Kidney (tissue), 13 donors: ENCODE measurements at regions not wholly inside any gene's neighbourhood (a gene's known extent, or its start where the extent isn't known, plus 50 kb on each side); places are given as distances from the start of the nearest gene placed in this dataset.
"Not testable (repeated sequence)": the region's sequence is repeated elsewhere in the genome, so short reads cannot be mapped to it uniquely, and the experiment has no call there.

Experiments
- DNase-seq, 5 donors: peaks; one replicate each; pipeline ENCODE4 v3.0.0-alpha.2; 2013 to 2020
- FAIRE-seq: peaks from 2 replicates; lab custom pipeline; 2012; peaks lifted over from hg19 to GRCh38; lab: Jason Lieb, UNC
- H3K27ac ChIP-seq, 2 donors: one replicate each; pipeline ENCODE4 v1.7.0; 2013; ENCODE audit warnings: low read depth in 2 of 2, low read length in 2 of 2, inconsistent platforms in 1 of 2
- H3K27me3 ChIP-seq: one replicate; pipeline ENCODE4 v1.7.1; 2013; ENCODE audit warnings: low read length, inconsistent platforms; ENCODE audit not compliant: control insufficient read depth, insufficient read depth
- H3K36me3 ChIP-seq, 3 donors: one replicate each; pipeline versions ENCODE4 v1.7.0 to v1.7.1; 2013; ENCODE audit warnings: low read length in 3 of 3, control low read depth in 1 of 3, inconsistent platforms in 1 of 3; ENCODE audit not compliant: insufficient read depth in 3 of 3, control insufficient read depth in 2 of 3
- H3K4me1 ChIP-seq, 3 donors: one replicate each; pipeline versions ENCODE4 v1.7.0 to v1.7.1; 2013; ENCODE audit warnings: low read length in 3 of 3, inconsistent platforms in 1 of 3, low read depth in 1 of 3; ENCODE audit not compliant: control insufficient read depth in 2 of 3, insufficient read depth in 2 of 3
- H3K4me3 ChIP-seq, 3 donors: one replicate each; pipeline versions ENCODE4 v1.7.0 to v1.8.1; 2013; ENCODE audit warnings: low read length in 3 of 3, control low read depth in 1 of 3, inconsistent platforms in 1 of 3
- H3K9ac ChIP-seq, 3 donors: one replicate each; pipeline versions ENCODE4 v1.7.0 to v1.7.1; 2013; ENCODE audit warnings: low read length in 3 of 3, control low read depth in 1 of 3, inconsistent platforms in 1 of 3
- H3K9me3 ChIP-seq, 3 donors: one replicate each; pipeline versions ENCODE4 v1.7.0 to v1.7.1; 2013; ENCODE audit warnings: low read length in 3 of 3, control low read depth in 1 of 3, inconsistent platforms in 1 of 3; ENCODE audit not compliant: control insufficient read depth in 2 of 3, insufficient read depth in 1 of 3
- CTCF ChIP-seq: IDR thresholded peaks from 3 replicates; pipeline ENCODE4 v1.5.1; 2012; ENCODE audit warnings: mild to moderate bottlenecking, moderate library complexity, borderline replicate concordance; ENCODE audit not compliant: insufficient read depth; ENCODE audit errors: extremely low read depth
- intact Hi-C: fragments of 100-400 bp; cut with DNase I; formaldehyde crosslinking; loops from one replicate; pipeline ENCODE4 v1.11.1; 2022
- donor health status: control.
- donor health status: control.
- donor health status: control.
- donor health status: control.
- donor health status: control.
- donor health status: DM: yes; HTN: yes; CAD: no.
- donor health status: Normal renal cell carcinoma (clear cell type).

GRCh38 chr15:56794553-56795329, 61.4 kb upstream of the ZNF280D start:
- Histone ChIP-seq H3K4me1 (no peaks in the 10 kb centered on the region), H3K27ac (no peak overlapping the region)
- no peak for DNase-seq

GRCh38 chr15:56794165-56794552, 60.9 kb upstream of the ZNF280D start:
- FAIRE-seq (no peak), DNase-seq (no peak)
- Histone ChIP-seq H3K9me3 (peaks cover 0 to 2% (median 0%) of the 10 kb centered on the region in 3 donors), H3K36me3 (no peaks in the 10 kb centered on the region), H3K4me1 (no peaks in the 10 kb centered on the region), H3K4me3 (no peak overlapping the region), H3K27me3 (no peaks in the 10 kb centered on the region), H3K9ac (no peak overlapping the region), H3K27ac (no peak overlapping the region)
- intact Hi-C loops = no loop called here
- TF ChIP-seq CTCF = no peak

More at GRCh38 chr15:56794553-56795329, 61.4 kb upstream of the ZNF280D start:
- TF ChIP-seq CTCF = no peak
- FAIRE-seq = no peak
- Histone ChIP-seq H3K4me3 (no peak overlapping the region), H3K27me3 (no peaks in the 10 kb centered on the region), H3K9me3 (peaks cover 0 to 2% (median 0%) of the 10 kb centered on the region in 3 donors), H3K9ac (no peak overlapping the region), H3K36me3 (no peaks in the 10 kb centered on the region)
- intact Hi-C loops = no loop called here

GRCh38 chr15:56792211-56792610, 58.9 kb upstream of the ZNF280D start:
- no peak for DNase-seq
- Histone ChIP-seq H3K27ac (no peak overlapping the region), H3K27me3 (no peaks in the 10 kb centered on the region), H3K9ac (no peak overlapping the region), H3K9me3 (peaks cover 0 to 6% (median 0%) of the 10 kb centered on the region in 3 donors), H3K4me1 (no peaks in the 10 kb centered on the region), H3K36me3 (no peaks in the 10 kb centered on the region), H3K4me3 (no peak overlapping the region)
- no peak for TF ChIP-seq CTCF
- FAIRE-seq = no peak
- intact Hi-C loops = no loop called here

- H3K36me3 ChIP-seq, FAIRE-seq, H3K27me3 ChIP-seq, H3K9ac ChIP-seq, DNase-seq, H3K4me1 ChIP-seq, H3K4me3 ChIP-seq, H3K9me3 ChIP-seq, H3K27ac ChIP-seq, intact Hi-C loops: not testable (repeated sequence)
These were observed 58.2 kb upstream of the ZNF280D start for GRCh38 chr15:56791521-56791920.
